Bronchial epithelial cell (primary cell): ENCODE measurements at regions not wholly inside any gene's neighbourhood (a gene's known extent, or its start where the extent isn't known, plus 50 kb on each side); places are given as distances from the start of the nearest gene placed in this dataset.
A peak's percentile ranks its signal among the peaks of the same experiment; 100 is the strongest.

Experiments
- DNase-seq: peaks from one replicate; pipeline ENCODE4 v3.0.0-alpha.2; 2010; ENCODE audit warnings: low read depth
- FAIRE-seq: peaks from 2 replicates; lab custom pipeline; 2011; peaks lifted over from hg19 to GRCh38; lab: Jason Lieb, UNC
- H3K27me3 ChIP-seq: 2 replicates; pipeline ENCODE4 v1.5.1; 2011; ENCODE audit warnings: low read length; ENCODE audit not compliant: control insufficient read depth, insufficient read depth
- H3K36me3 ChIP-seq: 2 replicates; pipeline ENCODE4 v1.5.1; 2011; ENCODE audit warnings: low read length; ENCODE audit not compliant: control insufficient read depth, insufficient read depth
- H3K4me3 ChIP-seq: 2 replicates; pipeline ENCODE4 v1.5.1; 2011; ENCODE audit warnings: mild to moderate bottlenecking, low read depth, low read length, control low read depth
- CTCF ChIP-seq: IDR thresholded peaks from 2 replicates; pipeline ENCODE4 v1.5.1; 2011; ENCODE audit warnings: mild to moderate bottlenecking, moderate library complexity, low read length, control low read depth, inconsistent platforms; ENCODE audit not compliant: insufficient read depth, severe bottlenecking

- FAIRE-seq = no peak
- no peak for DNase-seq
- Histone ChIP-seq H3K4me3 (no peak overlapping the region), H3K36me3 (no peaks in the 10 kb centered on the region), H3K27me3 (no peaks in the 10 kb centered on the region)
- TF ChIP-seq CTCF = no peak
These were observed 87.5 kb upstream of the DHX15 start for GRCh38 chr4:24671849-24672248.

- DNase-seq (no peak), FAIRE-seq (no peak)
- Histone ChIP-seq H3K4me3 (no peak overlapping the region), H3K36me3 (no peaks in the 10 kb centered on the region), H3K27me3 (no peaks in the 10 kb centered on the region)
- no peak for TF ChIP-seq CTCF
These were observed 88.5 kb upstream of the DHX15 start for GRCh38 chr4:24672880-24673279.

GRCh38 chr4:24674279-24674678, 89.9 kb upstream of the DHX15 start:
- H3K36me3 ChIP-seq = no peaks in the 10 kb centered on the region
- no peak for TF ChIP-seq CTCF
- no peak overlapping the region for H3K4me3 ChIP-seq
- DNase-seq (no peak), FAIRE-seq (no peak)
- H3K27me3 ChIP-seq = no peaks in the 10 kb centered on the region

GRCh38 chr4:24675721-24676389, 91.5 kb upstream of the DHX15 start:
- Histone ChIP-seq H3K36me3 (no peaks in the 10 kb centered on the region), H3K4me3 (no peak overlapping the region), H3K27me3 (no peaks in the 10 kb centered on the region)
- peak; percentile 72 for DNase-seq
- TF ChIP-seq CTCF = no peak
- FAIRE-seq = no peak

- no peaks in the 10 kb centered on the region for H3K27me3 ChIP-seq
- no peaks in the 10 kb centered on the region for H3K36me3 ChIP-seq
- no peak overlapping the region for H3K4me3 ChIP-seq
- DNase-seq (no peak), FAIRE-seq (no peak)
- TF ChIP-seq CTCF = no peak
These were observed 93.6 kb upstream of the DHX15 start for GRCh38 chr4:24677909-24678308.

- FAIRE-seq (no peak), DNase-seq (peak; percentile 46)
- no peak for TF ChIP-seq CTCF
- Histone ChIP-seq H3K27me3 (no peaks in the 10 kb centered on the region), H3K36me3 (no peaks in the 10 kb centered on the region), H3K4me3 (no peak overlapping the region)
These were observed 96.5 kb upstream of the DHX15 start for GRCh38 chr4:24680746-24681448.
